WTC11 (cell line): ENCODE measurements at regions not wholly inside any gene's neighbourhood (a gene's known extent, or its start where the extent isn't known, plus 50 kb on each side); places are given as distances from the start of the nearest gene placed in this dataset.
"Not testable (repeated sequence)": the region's sequence is repeated elsewhere in the genome, so short reads cannot be mapped to it uniquely, and the experiment has no call there.

Experiments
- TF ChIP-seq, protein P1 (sequence below): fragments of 200-600 bp; IDR thresholded peaks from 2 replicates; pipeline ENCODE4 v1.8.0; 2022; ENCODE audit warnings: antibody characterized with exemption
- TF ChIP-seq, protein P2 (sequence below): sonication (generic); formaldehyde crosslinking; IDR thresholded peaks from 2 replicates; pipeline ENCODE4 v1.8.0; 2022; ENCODE audit warnings: mild to moderate bottlenecking, missing genetic modification reagents

- TF ChIP-seq, protein P1, sequence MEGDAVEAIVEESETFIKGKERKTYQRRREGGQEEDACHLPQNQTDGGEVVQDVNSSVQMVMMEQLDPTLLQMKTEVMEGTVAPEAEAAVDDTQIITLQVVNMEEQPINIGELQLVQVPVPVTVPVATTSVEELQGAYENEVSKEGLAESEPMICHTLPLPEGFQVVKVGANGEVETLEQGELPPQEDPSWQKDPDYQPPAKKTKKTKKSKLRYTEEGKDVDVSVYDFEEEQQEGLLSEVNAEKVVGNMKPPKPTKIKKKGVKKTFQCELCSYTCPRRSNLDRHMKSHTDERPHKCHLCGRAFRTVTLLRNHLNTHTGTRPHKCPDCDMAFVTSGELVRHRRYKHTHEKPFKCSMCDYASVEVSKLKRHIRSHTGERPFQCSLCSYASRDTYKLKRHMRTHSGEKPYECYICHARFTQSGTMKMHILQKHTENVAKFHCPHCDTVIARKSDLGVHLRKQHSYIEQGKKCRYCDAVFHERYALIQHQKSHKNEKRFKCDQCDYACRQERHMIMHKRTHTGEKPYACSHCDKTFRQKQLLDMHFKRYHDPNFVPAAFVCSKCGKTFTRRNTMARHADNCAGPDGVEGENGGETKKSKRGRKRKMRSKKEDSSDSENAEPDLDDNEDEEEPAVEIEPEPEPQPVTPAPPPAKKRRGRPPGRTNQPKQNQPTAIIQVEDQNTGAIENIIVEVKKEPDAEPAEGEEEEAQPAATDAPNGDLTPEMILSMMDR = not testable (repeated sequence)
- TF ChIP-seq, protein P2, sequence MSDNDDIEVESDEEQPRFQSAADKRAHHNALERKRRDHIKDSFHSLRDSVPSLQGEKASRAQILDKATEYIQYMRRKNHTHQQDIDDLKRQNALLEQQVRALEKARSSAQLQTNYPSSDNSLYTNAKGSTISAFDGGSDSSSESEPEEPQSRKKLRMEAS (CRISPR knock-in tag) = not testable (repeated sequence)
Observed at GRCh38 chr22:11067286-11067871, 4460.6 kb upstream of the OR11H1 start.
